HAP-1 (cell line): ENCODE measurements at regions not wholly inside any gene's neighbourhood (a gene's known extent, or its start where the extent isn't known, plus 50 kb on each side); places are given as distances from the start of the nearest gene placed in this dataset.
A peak's percentile ranks its signal among the peaks of the same experiment; 100 is the strongest.

Experiments
- DNase-seq, 2 experiments: peaks; one replicate each; pipeline ENCODE4 v3.0.0-alpha.2; 2016 to 2020; ENCODE audit warnings: low spot score in 2 of 2
- H3K27me3 ChIP-seq: fragments of 250-450 bp; sonication (Bioruptor Pico); 2 replicates; pipeline ENCODE4 v1.5.1; 2020; ENCODE audit warnings: low read depth, mild to moderate bottlenecking, moderate library complexity
- H3K36me3 ChIP-seq: fragments of 250-450 bp; sonication (Bioruptor Pico); replicated peaks from 2 replicates; pipeline ENCODE4 v1.5.1; 2020; ENCODE audit warnings: mild to moderate bottlenecking
- H3K4me1 ChIP-seq: fragments of 250-450 bp; sonication (Bioruptor Pico); 2 replicates; pipeline ENCODE4 v1.5.1; 2020; ENCODE audit warnings: mild to moderate bottlenecking
- H3K4me3 ChIP-seq: fragments of 250-450 bp; sonication (Bioruptor Pico); 2 replicates; pipeline ENCODE4 v1.5.1; 2020; ENCODE audit warnings: mild to moderate bottlenecking, moderate library complexity
- H3K9me3 ChIP-seq: fragments of 250-450 bp; sonication (Bioruptor Pico); 2 replicates; pipeline ENCODE4 v1.5.1; 2020; ENCODE audit warnings: mild to moderate bottlenecking, moderate library complexity
- in situ Hi-C: fragments of 300-500 bp; cut with MboI; formaldehyde crosslinking; loops from 3 replicates; pipeline ENCODE4 v1.14.3; 2020; ENCODE audit warnings: low sequenced_read_pairs, inconsistent platforms, mixed read lengths

DNA sequence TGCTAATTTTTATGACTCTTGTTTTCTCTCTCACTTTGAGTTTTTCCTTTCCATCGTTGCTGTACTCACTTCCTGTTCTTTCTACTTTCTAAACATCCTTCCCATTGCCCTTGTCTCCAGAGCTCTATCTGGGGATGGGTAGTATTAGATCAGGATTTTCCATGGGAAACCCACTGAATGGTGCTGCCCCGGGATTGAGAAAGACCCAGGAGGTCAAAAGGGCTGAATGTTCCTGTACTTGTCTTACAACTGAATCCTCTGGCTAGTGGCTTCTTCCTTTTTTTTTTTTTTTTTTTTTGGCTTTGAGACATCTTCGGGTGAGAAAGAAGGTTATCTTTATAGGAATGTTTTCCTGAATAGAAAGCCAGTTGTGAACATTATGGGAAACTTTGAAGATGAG is 364.8 kb upstream of the SLC14A2 start:
- Histone ChIP-seq H3K9me3 (no peaks in the 10 kb centered on the region), H3K27me3 (no peaks in the 10 kb centered on the region), H3K36me3 (no peaks in the 10 kb centered on the region), H3K4me3 (no peak overlapping the region), H3K4me1 (no peaks in the 10 kb centered on the region)
- in situ Hi-C loops, result no loop called here
- no peak for DNase-seq

DNA sequence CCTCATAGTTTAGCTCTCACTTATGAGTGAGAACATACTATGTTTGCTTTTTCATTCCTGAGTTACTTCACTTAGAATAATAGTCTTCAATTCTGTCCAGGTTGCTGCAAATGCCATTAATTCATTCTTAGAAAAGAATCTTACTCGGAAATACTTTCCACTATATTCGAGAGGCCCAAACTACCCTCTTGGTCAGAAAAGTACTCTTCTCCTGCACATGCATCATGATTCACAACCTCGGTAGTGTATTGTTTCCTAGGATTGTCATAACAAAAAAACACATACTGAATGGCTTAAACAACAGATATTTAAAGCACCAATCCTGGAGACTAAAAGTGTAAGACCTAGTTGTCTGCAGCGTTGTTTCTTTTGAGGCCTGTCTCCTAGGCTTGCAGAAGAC is 364.0 kb upstream of the SLC14A2 start:
- in situ Hi-C loops, result no loop called here

DNA sequence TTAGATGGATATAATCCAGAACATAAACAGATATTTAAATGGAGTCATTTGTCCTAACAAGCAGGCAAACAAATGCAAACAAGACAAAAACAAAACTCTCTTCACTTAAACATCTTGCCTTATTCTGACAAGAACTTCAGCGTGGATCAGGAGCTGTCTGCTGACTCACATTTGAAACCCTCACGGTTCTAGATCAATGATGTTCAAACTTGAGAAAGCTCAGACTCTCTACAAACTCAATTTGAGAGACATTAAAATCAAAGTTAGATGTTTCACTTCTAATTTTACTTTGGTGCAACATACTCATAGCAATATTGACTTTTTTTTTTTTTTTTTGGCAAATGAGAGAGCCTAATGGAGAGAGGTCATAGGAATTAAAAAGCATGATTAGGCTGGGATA is 362.8 kb upstream of the SLC14A2 start:
- Histone ChIP-seq H3K9me3 (no peaks in the 10 kb centered on the region), H3K36me3 (no peaks in the 10 kb centered on the region), H3K27me3 (no peaks in the 10 kb centered on the region), H3K4me3 (no peak overlapping the region), H3K4me1 (no peaks in the 10 kb centered on the region)
- no peak for DNase-seq
- in situ Hi-C loops, result no loop called here

More for the DNA sequence above, 364.0 kb upstream of the SLC14A2 start:
- DNase-seq, result no peak
- Histone ChIP-seq H3K27me3 (no peaks in the 10 kb centered on the region), H3K4me1 (no peaks in the 10 kb centered on the region), H3K36me3 (no peaks in the 10 kb centered on the region), H3K9me3 (no peaks in the 10 kb centered on the region), H3K4me3 (no peak overlapping the region)

DNA sequence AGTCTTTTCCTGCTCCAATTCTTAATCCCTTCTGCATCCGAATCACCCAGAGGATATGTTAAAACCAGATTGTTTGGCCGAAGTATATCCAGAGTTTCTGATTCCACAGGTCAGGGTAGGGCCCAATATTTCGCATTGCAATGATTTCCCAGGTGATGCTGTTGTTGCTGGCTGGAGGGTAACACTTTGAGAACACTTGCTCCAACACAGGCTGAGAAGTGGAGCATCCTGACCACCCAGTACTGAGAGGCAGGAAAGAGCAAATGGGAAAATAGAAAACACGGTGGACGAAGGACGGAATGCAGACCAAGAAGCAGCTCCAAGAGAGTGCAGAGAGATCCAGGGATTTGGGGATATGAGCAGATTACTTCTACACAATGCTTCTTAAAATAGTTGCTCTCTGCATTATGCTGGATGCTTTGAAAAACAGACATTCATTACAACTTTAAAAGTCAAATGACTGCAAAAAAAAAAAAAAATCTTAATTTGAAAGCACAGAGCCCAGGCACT is 362.2 kb upstream of the SLC14A2 start:
- Histone ChIP-seq H3K9me3 (no peaks in the 10 kb centered on the region), H3K36me3 (no peaks in the 10 kb centered on the region), H3K4me3 (no peak overlapping the region), H3K4me1 (no peaks in the 10 kb centered on the region), H3K27me3 (no peaks in the 10 kb centered on the region)
- no peak for DNase-seq
- in situ Hi-C loops, result no loop called here

DNA sequence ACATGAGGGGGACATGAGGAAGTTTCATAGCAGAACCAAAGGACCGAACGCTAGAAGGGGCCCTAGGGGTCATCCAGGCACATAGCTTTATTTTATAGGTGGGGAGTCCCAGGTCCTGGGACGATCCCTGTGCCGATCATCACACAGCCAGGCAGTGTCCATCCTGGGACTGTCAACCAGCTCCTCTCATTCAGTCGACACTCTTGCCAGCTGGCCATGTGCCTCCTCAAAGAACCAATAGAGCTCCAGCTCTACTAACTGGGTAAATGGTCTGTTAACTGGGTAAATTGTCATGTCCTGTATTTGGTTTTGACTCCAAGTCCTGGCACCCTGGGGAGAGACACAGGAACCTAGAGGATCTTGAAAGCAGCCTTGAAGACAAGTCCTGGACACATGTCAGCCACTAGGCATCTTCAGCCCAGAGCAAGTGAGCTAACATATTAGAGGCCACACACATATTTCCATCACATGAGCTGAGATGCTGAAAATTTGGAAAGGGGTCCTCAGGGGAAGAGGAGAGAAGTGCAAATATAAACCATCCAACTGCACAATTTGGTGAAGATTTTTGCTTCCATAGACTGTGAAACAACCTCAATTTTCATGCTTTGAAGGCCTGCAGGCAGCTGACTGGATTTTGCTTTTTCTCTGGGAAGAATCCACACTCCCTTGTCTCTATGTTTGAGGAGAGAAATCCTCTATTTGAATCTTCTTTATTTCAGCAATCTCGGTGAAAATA is 361.1 kb upstream of the SLC14A2 start:
- Histone ChIP-seq H3K9me3 (no peaks in the 10 kb centered on the region), H3K4me3 (no peak overlapping the region), H3K4me1 (no peaks in the 10 kb centered on the region), H3K36me3 (no peaks in the 10 kb centered on the region), H3K27me3 (no peaks in the 10 kb centered on the region)
- no peak for DNase-seq
- in situ Hi-C loops, result no loop called here

DNA sequence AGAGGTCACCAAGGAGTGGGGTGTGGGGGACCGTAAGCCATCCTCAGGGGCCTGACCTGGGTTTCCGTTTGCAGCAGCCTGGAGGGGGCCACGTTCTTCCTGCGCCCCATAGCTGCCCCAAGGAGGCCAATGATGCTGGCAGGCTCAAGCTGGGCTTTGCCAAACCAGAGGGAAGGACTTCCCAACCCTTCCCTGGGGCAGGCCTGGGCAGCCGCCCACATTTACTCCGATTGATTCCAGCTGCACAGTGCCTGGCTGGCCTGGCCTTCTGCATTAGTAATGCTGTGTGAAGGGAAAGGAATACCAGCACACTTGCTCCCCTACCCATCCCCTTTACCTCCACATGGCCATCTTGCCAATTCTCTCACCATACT is 360.6 kb upstream of the SLC14A2 start:
- Histone ChIP-seq H3K4me3 (no peak overlapping the region), H3K4me1 (no peaks in the 10 kb centered on the region), H3K9me3 (no peaks in the 10 kb centered on the region), H3K27me3 (no peaks in the 10 kb centered on the region), H3K36me3 (no peaks in the 10 kb centered on the region)
- DNase-seq, result no peak
- in situ Hi-C loops, result no loop called here

DNA sequence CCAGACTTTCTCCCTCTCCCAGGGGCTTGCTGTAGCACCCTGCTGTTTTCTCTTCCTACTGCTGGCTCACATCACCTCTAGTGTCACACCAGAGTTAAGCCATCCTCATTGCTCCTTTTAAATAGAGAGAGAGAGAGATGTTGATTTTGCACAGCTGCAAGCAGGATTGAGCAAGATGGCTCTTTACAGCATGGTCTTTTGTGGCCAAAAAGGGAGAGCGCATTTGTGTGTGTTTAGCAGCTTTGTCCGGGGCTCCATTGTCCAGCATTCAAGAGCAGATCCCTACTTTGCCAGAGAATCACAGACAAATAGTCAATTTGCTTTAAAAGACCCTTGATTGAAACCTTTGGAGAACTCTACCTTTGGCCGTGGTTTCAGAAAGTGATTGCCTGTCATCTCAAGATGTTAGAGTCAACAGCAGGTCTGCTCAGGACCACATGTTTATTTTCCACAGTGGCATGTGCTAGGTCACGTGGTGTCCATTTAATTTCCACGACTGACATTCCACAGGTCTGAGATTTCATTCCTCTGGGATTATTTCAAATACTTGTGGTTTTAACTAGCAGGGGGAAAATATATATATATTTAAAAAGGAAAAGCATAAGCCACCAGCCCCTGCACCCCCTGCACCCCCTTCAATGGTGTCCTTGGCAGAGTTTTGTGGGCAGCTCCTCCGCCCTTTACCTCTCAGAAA is 359.9 kb upstream of the SLC14A2 start:
- no peaks in the 10 kb centered on the region for H3K9me3 ChIP-seq
- H3K36me3 ChIP-seq, result no peaks in the 10 kb centered on the region
- in situ Hi-C loops, result no loop called here
- H3K27me3 ChIP-seq, result no peaks in the 10 kb centered on the region
- DNase-seq, result no peak
- H3K4me1 ChIP-seq, result no peaks in the 10 kb centered on the region
- H3K4me3 ChIP-seq, result no peak overlapping the region

DNA sequence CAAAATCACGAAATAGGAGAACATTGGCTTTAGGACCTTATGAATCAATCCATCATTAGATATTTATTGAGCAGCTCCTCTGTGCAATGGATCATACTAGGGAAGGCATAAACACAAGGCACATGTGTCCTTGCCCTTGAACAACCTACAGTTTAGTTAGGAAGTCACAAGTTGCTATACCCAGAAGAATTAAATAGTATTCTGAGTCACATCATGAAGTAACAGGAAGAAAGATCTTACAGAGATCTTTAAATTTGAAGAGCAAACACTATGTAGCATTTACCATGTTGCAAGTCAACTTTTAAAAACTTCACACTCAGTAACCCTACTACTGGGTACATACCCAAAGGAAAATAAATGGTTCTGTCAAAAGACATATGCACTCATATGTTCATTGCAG is 355.2 kb upstream of the SLC14A2 start:
- Histone ChIP-seq H3K4me3 (no peak overlapping the region), H3K4me1 (no peaks in the 10 kb centered on the region), H3K9me3 (no peaks in the 10 kb centered on the region), H3K36me3 (no peaks in the 10 kb centered on the region), H3K27me3 (no peaks in the 10 kb centered on the region)
- DNase-seq, result no peak
- in situ Hi-C loops, result no loop called here

DNA sequence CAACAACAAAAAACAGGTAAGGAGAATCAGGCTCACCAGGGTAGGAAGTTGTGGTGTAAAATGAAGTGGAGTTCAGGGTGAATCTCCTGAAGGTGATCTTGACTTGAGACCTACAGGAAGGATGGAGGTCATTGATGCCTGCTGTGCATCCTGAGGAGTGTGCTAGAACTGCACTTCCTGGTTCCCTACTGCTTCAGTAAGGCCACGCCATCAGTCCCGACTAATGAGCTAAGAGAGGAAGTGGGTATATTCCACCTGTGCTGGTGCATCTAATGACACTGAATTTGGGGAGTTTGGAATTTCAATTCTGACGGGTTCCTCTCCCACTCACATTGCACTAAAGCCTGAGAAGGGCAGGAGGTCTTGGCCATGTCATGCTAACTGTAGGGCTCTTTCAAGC is 349.3 kb upstream of the SLC14A2 start:
- H3K9me3 ChIP-seq, result no peaks in the 10 kb centered on the region
- H3K27me3 ChIP-seq, result no peaks in the 10 kb centered on the region
- H3K4me3 ChIP-seq, result no peak overlapping the region
- in situ Hi-C loops, result no loop called here
- no peaks in the 10 kb centered on the region for H3K36me3 ChIP-seq
- no peaks in the 10 kb centered on the region for H3K4me1 ChIP-seq
- no peak for DNase-seq

DNA sequence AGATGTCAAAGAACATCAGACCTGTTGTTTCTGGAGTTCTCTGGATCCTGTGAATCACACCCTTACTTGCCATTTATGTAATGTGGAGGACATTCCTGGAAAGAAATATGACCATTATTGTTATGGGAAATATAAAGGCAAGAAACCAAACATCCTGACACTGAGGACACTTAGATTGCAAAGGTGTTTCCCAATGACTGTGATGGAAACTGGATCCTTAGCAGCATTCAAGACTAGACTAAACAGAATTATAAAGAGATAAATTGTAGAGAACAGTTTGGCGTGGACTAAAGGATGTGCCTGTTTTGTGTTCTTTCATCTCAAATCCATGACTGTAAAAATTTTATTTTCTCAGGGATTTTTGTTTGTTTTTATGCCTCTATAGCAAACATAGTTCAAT is 347.7 kb upstream of the SLC14A2 start:
- H3K36me3 ChIP-seq, result no peaks in the 10 kb centered on the region
- H3K4me3 ChIP-seq, result no peak overlapping the region
- H3K9me3 ChIP-seq, result no peaks in the 10 kb centered on the region
- DNase-seq, result no peak
- in situ Hi-C loops, result no loop called here
- H3K4me1 ChIP-seq, result no peaks in the 10 kb centered on the region
- H3K27me3 ChIP-seq, result no peaks in the 10 kb centered on the region

DNA sequence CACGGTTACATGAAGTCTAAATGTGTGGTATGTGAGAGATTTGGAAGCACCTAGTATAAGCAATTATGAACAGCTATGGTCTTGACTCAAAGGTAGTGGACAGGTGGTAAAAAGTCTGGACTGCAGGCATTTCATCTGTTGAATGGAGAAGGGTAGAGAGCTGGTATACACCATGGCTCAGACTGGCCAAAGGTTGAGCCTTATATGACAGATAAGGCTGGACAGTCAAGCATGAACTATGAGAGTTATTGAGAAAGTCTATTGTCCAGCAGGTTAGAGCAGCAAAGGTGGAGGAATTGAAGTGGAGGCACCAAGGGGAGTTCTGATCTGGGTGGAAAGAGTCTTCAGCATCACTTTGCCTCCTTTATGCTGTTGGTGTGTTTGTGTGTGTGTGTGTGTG is 346.7 kb upstream of the SLC14A2 start:
- in situ Hi-C loops, result no loop called here

DNA sequence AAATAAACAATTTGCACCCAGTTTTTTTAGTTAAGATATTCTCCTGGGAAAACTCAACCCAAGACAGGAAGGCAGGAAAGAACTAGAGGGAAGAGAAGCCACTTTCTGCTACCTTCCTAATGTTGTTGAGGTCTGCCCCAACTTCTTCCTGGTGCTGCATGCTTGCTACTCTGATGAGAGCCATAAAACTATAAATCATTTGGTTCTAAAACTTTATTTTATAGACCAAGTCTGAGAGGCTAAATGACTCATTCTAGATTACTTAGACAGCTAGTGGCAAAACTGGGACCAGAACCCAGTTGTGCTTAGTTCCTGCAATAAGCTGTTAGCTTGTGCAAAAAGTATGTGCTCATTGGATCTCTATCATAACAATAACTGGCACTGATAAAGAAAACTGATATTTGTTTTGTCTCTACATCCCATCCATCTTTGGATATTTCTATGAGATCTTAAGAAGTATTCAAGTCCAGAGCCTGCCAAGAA is 344.9 kb upstream of the SLC14A2 start:
- no peaks in the 10 kb centered on the region for H3K4me1 ChIP-seq
- no peaks in the 10 kb centered on the region for H3K36me3 ChIP-seq
- no peaks in the 10 kb centered on the region for H3K27me3 ChIP-seq
- H3K4me3 ChIP-seq, result no peak overlapping the region
- H3K9me3 ChIP-seq, result no peaks in the 10 kb centered on the region
- no peak for DNase-seq
- in situ Hi-C loops, result no loop called here

More for the DNA sequence above, 346.7 kb upstream of the SLC14A2 start:
- no peaks in the 10 kb centered on the region for H3K36me3 ChIP-seq
- H3K4me3 ChIP-seq, result no peak overlapping the region
- DNase-seq, result no peak
- no peaks in the 10 kb centered on the region for H3K9me3 ChIP-seq
- no peaks in the 10 kb centered on the region for H3K27me3 ChIP-seq
- no peaks in the 10 kb centered on the region for H3K4me1 ChIP-seq

DNA sequence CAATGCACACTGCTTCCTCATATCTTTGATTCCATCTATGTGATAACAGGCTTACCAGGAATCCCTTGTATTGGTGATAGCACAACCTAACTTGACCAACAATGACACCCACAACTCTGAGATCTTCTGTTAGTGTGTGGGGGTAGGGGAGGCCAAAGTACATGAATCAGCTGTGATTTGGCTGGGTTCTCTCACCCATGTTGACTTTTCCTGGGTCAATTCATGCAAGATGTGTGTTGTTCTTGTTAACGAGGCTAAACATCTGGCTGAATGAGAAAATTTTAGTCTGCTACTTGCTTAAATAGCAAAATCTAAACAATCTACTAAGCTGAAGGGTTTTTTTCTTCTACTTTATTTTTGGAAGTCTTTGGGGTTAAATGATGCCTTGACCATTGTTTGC is 341.2 kb upstream of the SLC14A2 start:
- Histone ChIP-seq H3K4me1 (no peaks in the 10 kb centered on the region), H3K27me3 (no peaks in the 10 kb centered on the region), H3K9me3 (no peaks in the 10 kb centered on the region), H3K36me3 (no peaks in the 10 kb centered on the region), H3K4me3 (no peak overlapping the region)
- in situ Hi-C loops, result no loop called here
- no peak for DNase-seq

DNA sequence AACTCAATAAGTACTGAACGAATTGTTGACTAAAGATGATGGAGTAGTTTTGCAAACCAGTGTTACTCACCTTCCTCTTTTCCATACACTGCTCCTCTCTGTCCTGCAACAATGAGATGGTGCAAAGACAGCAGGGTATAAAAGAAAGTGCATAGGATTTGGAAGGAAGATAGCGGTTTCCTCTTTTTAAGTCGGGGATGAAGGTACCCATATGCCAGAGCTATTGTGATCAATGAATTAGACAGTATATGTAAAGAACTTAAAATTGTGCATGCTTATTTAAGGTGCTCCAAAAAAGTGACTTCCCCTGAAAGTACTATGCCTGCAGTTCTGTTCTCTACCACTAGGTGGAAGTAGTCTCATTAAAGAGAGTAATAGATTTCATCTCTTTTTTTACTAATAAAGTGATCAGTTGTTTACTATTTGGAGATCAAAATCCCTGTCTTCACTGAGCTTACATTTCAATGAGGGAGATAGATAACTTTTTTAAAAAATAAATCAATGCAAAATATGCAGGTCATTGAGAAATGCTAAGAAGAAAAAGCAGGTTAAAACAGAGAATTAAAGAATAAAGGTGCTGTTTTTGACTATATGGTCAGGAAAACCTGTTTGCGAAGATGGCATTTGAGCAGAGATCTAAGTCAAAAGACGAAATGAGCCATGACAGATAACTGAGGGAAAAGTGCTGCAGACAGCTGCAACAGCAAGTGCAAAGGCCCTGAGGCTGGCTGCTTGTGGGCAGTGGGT is 339.7 kb upstream of the SLC14A2 start:
- in situ Hi-C loops, result no loop called here
- peak; percentile 3 to 34 for DNase-seq
- Histone ChIP-seq H3K36me3 (no peaks in the 10 kb centered on the region), H3K27me3 (no peaks in the 10 kb centered on the region), H3K4me1 (no peaks in the 10 kb centered on the region), H3K4me3 (no peak overlapping the region), H3K9me3 (no peaks in the 10 kb centered on the region)
